ES-I3 (cell line): ENCODE measurements at regions not wholly inside any gene's neighbourhood (a gene's known extent, or its start where the extent isn't known, plus 50 kb on each side); places are given as distances from the start of the nearest gene placed in this dataset.

ENCODE experiments used
- H3K36me3 ChIP-seq: 2 replicates; pipeline ENCODE4 v1.6.1; 2013; ENCODE audit warnings: mild to moderate bottlenecking, low read length, control low read depth, moderate library complexity; ENCODE audit not compliant: insufficient read depth
- H3K4me1 ChIP-seq: 2 replicates; pipeline ENCODE4 v1.6.1; 2013; ENCODE audit warnings: mild to moderate bottlenecking, control low read depth, low read length; ENCODE audit not compliant: insufficient read depth
- H3K9ac ChIP-seq: 2 replicates; pipeline ENCODE4 v1.6.1; 2013; ENCODE audit warnings: low read depth, mild to moderate bottlenecking, low read length, moderate library complexity
- H3K9me3 ChIP-seq: 2 replicates; pipeline ENCODE4 v1.6.1; 2013; ENCODE audit warnings: mild to moderate bottlenecking, low read length, moderate library complexity; ENCODE audit not compliant: control insufficient read depth, insufficient read depth

DNA sequence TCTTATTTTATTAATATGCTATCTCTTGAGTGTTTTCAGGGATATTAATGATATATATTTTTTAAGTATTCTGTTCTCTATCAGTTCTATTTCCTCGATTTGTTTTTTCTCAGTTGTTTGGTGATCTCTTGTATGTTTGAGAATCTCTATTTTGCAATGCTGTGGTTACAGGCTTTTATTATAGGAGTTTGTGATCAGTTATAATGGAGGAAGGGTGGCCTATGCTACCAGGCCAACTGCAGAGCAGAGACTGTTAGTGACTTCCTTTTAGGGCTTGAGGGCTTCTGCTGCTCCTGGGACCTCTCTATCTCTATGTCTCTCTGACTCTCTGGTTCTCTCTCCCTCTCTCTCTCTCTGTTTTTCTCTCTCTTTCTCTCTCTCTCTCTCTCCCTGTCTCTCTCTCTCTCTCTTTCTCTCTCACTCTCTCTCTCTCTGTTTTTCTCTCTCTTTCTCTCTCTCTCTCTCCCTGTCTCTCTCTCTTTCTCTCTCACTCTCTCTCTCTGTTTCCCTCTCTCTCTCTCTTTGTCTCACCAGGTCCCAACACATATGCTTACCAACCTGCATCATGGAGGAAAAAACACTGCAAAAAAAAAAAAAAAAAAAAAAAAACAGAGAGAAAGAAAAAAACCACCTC, 69.4 kb upstream of the CAV2 start:
- Histone ChIP-seq H3K9ac (no peak overlapping the region), H3K4me1 (peaks cover 9% of the 10 kb centered on the region; the same call in 1 of the 2 replicates)

DNA sequence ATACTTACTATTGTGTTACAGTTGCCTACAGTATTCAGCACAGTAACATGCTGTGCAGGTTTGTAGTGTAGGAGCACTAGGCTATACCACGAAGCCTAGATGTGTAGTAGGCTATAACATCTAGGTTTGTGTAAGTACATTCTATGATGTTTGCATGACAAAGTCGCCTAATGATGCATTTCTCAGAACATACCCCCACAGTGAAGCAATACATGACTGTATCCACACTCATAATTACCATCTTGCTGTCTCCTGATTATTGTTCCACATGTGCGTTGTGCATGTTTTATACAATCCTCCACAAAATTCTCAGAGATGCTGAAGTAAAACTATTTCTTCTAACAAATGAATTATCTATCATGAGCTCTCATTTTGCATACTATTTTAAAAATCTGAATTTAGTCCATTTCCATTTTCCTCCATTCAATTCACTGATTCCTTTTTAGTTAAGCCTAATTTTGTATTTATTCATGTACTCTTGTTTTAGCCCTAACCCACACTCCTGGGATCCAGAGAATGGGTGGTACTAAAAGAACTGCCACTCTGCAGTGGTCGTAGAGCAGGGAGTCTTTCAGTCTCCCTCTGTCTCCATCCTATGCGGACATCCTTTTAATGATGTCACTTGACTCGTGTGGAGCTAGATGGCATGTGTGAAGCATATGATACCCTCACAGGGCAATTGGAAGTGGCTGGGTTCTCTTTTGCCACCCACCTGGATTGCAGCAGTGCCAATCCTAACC, 67.6 kb upstream of the CAV2 start:
- H3K9ac ChIP-seq = no peak overlapping the region
- no peaks in the 10 kb centered on the region for H3K9me3 ChIP-seq
- H3K36me3 ChIP-seq = no peaks in the 10 kb centered on the region
- no peaks in the 10 kb centered on the region for H3K4me1 ChIP-seq

More for the DNA sequence above, 69.4 kb upstream of the CAV2 start:
- H3K9me3 ChIP-seq = no peaks in the 10 kb centered on the region
- H3K36me3 ChIP-seq = no peaks in the 10 kb centered on the region

DNA sequence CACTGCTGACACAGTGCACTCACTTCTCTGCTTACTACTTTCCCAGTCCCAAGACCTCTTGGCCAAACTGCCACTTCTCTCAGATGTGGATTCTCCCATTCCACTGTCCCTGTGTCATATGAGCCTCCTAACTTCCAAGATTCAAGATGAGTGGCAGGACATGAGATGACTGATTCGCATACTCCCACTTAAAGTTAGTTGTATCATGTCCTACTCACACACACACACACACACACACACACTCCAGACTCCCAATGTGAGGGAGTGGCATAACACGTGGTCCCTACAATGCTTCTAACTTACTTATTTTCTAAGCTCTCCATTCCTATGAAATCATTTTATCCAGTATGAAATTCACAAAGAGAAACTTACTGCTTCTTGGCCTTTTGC, 67.0 kb upstream of the CAV2 start:
- Histone ChIP-seq H3K36me3 (no peaks in the 10 kb centered on the region), H3K9ac (no peak overlapping the region), H3K4me1 (no peaks in the 10 kb centered on the region), H3K9me3 (no peaks in the 10 kb centered on the region)

DNA sequence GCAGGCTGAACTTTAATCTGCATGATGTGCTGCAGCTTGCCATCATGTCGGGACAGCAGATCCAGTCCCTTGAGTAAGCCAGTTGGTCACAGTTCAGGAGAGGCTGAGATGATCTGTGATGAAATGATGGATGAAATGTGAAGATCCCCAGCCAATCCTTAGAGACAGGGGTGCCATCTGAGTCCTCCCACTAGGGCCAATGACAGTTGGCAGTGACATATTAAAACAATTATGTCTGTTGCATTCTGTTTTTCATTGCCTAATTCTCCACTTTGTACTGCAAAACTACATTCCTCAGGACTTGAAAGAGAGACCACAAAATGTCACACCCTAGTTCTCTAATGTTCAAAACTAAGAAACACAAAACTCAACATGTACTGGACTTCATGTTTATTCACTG, 66.3 kb upstream of the CAV2 start:
- Histone ChIP-seq H3K9me3 (no peaks in the 10 kb centered on the region), H3K4me1 (no peaks in the 10 kb centered on the region), H3K36me3 (no peaks in the 10 kb centered on the region), H3K9ac (no peak overlapping the region)

DNA sequence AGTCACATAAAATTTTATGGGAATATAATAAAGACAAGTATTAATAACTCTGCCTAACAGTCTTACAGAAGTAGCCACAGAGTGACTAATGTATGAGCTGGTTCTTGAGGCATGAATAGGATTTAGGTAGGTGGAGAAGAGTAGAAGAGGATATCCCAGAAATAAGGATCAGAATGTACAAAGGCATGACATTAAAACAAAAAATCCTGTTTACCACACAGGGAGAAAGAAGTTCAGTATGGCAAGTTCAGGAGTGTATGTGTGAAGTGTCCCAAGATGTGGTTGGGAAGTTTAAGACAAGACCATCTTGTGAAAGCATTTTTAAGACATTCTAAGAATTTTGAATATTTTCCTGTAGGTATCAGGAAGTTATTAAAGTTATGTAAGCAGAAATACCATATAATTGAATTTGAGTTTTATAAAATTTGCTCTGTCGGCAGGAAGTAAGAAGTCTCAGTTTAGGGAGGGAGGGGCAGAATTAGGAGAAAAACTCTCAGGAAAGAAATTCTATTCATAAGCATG, 64.7 kb upstream of the CAV2 start:
- Histone ChIP-seq H3K9me3 (no peaks in the 10 kb centered on the region), H3K4me1 (no peaks in the 10 kb centered on the region), H3K36me3 (no peaks in the 10 kb centered on the region), H3K9ac (no peak overlapping the region)

DNA sequence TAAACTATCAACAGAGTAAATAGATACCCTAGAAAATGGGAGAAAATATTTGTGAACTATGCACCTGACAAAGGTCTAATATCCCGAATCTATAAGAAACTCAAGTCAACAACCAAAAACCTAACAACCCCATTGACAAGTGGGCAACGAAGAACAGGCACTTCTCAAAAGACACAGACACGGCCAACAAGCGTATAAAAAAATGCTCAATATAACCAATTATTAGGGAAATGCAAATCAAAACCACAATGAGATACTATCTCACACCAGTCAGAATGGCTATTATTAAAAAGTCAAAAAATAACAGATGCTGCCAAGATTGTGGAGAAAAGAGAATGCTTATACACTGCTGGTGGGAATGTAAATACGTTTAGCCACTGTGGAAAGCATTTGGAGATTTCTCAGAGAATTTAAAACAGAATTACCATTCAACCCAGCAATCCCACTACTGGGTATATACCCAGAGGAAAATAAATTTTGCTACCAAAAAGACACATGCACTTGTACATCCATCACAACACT, 63.2 kb upstream of the CAV2 start:
- Histone ChIP-seq H3K36me3 (no peaks in the 10 kb centered on the region), H3K9me3 (no peaks in the 10 kb centered on the region), H3K9ac (no peak overlapping the region), H3K4me1 (no peaks in the 10 kb centered on the region)

DNA sequence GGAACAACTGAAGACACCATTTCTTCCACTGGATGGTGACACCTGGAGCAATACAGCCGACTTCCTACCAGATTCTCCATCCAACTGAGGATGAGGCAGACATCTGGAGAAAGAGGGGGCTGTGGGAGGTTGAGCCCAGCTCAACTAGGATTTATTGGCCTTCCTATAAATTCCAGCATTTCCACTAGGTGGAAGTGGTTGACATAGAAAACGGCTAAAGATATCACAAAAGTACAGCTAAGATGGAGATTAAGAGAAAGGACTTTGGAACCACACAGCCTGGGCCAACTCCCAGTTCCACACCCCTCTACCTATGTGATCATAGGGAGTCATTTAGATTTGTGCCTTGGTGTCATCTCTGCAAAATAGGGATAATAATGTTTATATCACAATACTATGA, 61.3 kb upstream of the CAV2 start:
- Histone ChIP-seq H3K36me3 (no peaks in the 10 kb centered on the region), H3K9ac (no peak overlapping the region), H3K9me3 (no peaks in the 10 kb centered on the region), H3K4me1 (no peaks in the 10 kb centered on the region)

DNA sequence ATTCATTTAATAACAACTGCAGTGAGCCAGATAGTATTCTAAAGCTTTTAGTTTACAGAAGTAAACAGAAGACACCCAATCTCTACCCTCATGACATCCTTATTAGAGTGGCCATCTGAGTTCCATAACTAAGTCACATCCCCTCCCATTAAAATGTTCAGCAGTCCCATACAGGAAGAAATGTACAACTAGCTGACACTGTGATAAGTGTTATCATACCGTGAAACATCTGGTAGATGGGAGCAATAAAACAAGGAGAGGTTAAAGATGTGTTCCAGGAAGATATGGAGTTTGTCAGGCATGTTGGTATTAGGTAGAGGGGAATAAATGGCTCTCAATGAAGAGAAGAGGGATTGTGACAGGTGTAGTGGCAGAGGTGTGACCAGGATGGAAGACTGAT, 60.5 kb upstream of the CAV2 start:
- H3K9ac ChIP-seq = no peak overlapping the region
- no peaks in the 10 kb centered on the region for H3K36me3 ChIP-seq
- no peaks in the 10 kb centered on the region for H3K9me3 ChIP-seq
- no peaks in the 10 kb centered on the region for H3K4me1 ChIP-seq

DNA sequence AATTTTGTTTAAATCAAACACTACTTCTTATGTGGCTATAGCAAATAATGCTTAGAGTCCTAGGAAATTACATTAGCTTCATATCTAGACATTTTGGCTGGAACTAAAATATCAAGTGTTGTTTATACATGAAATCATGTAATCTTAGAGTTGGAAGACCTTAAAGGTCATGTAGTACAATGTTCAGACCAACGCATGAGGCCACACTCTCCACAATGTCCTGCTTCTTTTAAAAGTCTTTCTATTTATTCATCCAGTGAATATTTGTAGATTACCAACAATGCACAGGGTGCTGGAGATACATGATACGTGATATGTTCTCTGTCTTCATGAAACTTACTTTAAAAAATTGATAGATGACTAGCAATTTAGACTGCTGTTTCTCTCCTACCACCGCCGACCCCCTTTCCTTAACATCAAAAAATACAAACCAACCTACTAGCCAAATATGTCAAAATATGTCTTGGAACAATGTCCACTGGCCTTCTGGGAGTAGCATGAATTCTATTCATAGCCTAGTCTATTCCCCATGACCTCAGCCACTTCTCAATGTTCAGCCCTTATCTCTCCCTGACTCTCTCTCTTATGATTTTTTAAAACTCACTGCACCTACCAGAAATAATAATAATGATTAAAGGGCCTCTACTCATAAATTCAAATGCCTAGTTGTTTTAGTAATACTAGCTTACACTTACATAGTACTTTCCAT, 59.5 kb upstream of the CAV2 start:
- Histone ChIP-seq H3K9ac (no peak overlapping the region), H3K9me3 (no peaks in the 10 kb centered on the region), H3K36me3 (no peaks in the 10 kb centered on the region), H3K4me1 (no peaks in the 10 kb centered on the region)

DNA sequence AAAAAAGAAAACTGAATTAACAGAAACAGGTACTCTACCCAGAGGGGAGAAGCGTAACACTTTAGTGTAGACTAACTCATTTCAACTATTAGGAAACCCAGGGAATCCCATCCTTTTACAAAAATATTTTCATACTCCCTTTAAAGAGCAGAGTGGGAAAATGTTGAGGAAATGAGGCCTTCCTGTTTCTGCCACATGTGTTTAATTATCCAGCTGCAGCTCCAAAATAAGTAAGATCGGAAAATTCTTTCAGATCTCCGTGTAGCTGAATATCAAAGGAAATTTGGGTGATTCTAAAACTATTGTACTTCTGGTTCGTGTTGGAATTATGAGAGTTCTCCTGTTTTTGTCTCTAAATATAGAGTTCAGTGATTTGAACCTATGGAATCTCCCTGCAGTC, 58.0 kb upstream of the CAV2 start:
- Histone ChIP-seq H3K36me3 (no peaks in the 10 kb centered on the region), H3K4me1 (peaks cover 2% of the 10 kb centered on the region; the same call in 1 of the 2 replicates), H3K9me3 (no peaks in the 10 kb centered on the region), H3K9ac (no peak overlapping the region)

DNA sequence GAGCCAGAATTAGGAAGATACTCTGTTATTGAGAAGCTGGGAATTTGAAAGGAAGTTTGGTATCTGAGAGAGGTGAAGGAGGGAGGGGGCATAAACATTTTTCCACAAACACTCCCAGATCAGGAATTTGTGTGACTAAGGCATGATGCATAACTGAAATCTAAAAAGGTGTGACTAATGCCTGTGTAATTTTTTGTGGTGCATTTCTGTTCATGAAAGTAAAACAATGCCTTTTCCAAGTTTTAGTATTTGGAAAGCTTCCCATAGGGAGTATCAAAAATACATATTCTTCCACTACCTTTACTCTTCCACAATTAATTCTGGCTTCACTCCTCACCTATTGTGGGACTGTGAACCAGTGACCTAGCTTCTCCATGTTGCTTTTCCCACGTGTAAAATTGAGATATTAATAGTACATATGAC, 56.4 kb upstream of the CAV2 start:
- no peaks in the 10 kb centered on the region for H3K36me3 ChIP-seq
- H3K9ac ChIP-seq = peak overlapping the region; percentile 39; the same call in 1 of the 2 replicates
- H3K9me3 ChIP-seq = no peaks in the 10 kb centered on the region
- H3K4me1 ChIP-seq = peaks cover 7% of the 10 kb centered on the region; the same call in 1 of the 2 replicates

DNA sequence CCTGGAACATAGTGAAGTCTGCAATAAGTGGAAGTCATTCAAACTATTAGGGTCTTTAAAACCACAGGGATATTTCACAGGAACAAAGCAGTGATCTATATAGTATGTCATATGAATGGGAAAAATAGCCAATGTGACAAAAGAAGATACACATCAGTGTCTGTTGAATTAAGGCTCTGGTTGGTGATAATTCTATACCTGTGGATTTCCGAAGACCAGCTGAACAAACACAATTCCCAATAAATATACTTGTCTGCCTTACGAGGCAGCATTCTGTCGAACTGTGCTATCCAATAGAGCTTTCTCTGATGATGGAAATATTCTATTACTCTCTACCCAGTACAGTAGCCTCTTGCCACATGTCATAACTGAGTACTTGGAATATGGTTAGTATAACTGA, 55.9 kb upstream of the CAV2 start:
- Histone ChIP-seq H3K9me3 (no peaks in the 10 kb centered on the region), H3K4me1 (peaks cover 7% of the 10 kb centered on the region; the same call in 1 of the 2 replicates), H3K9ac (no peak overlapping the region), H3K36me3 (no peaks in the 10 kb centered on the region)

DNA sequence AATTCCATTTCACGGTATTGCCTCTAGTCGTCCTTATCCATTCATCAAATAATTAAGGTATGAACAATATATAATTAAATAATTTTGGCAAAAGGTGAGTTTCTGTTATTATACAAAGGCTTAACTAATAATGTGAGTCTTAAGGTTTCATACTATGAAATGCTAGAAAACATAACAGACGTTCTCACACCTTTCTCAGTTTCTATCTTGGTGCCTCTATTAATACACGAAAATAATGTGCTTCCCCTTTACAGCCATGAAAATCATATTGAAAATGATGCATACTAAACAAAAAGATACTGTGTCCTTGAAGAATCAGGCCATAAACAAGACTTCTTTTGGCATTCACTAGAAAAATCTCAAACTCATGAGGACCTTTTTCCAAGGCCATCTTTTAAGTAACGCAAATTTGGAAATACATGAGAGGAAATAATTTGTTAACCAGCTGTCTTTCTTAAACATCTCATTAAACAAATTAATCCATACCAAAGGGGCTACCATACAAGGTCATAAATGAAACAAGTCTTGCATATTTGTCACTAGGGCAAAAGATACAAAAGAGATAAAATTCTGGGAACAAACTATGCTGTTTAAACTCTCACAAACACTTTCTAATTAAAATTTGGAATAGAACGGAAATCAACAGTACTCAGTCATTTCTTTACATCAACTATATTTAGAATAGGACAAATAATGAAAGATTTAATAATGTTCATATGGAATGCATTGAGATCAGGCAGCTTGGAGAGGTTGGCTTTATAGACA, 53.9 kb upstream of the CAV2 start:
- no peaks in the 10 kb centered on the region for H3K9me3 ChIP-seq
- no peaks in the 10 kb centered on the region for H3K36me3 ChIP-seq
- H3K9ac ChIP-seq = no peak overlapping the region
- peaks cover 7% of the 10 kb centered on the region; the same call in 1 of the 2 replicates for H3K4me1 ChIP-seq
